OCI-LY7 (cell line): ENCODE measurements at regions not wholly inside any gene's neighbourhood (a gene's known extent, or its start where the extent isn't known, plus 50 kb on each side); places are given as distances from the start of the nearest gene placed in this dataset.
"Not testable (repeated sequence)": the region's sequence is repeated elsewhere in the genome, so short reads cannot be mapped to it uniquely, and the experiment has no call there.

Source experiments
- EZH2phosphoT487 ChIP-seq: fragments of 200-600 bp; sonication (generic); IDR thresholded peaks from 2 replicates; pipeline ENCODE4 v1.6.1; 2018; ENCODE audit warnings: low read depth, borderline replicate concordance, mild to moderate bottlenecking, mixed run types, antibody characterized with exemption, low read length, moderate library complexity, mixed read lengths
- TF ChIP-seq, protein P1 (sequence below): fragments of 200-600 bp; sonication (generic); conservative IDR thresholded peaks from 2 replicates; pipeline ENCODE4 v1.5.1; 2014; ENCODE audit warnings: mild to moderate bottlenecking, antibody characterized with exemption, low read length, moderate library complexity, mixed read lengths

DNA sequence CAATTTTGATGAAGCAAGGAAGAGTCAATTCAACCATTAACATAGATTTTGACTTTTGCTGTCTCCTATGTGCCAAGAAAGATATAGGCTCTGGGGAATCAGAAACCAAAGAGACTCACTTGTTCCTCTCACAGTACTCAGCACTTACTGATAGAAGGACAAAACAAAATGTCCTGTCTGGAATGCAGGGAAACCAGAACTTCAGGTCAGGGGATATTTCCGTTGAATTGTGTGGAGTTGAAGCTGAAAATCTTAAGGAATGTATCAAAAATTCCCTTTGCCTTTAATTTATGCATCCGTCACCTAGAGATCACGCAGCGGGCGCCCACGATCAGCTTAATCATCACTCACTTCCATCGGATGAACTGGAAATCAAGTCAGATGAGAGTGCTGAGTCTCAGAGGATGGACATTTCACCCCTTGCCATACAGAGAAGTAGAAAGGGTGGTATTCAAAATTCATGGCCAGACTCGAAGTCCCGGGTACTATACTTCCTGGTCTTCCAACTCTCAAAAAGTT lies 63.2 kb upstream of the ALDH3B2 start:
- TF ChIP-seq, protein P1, sequence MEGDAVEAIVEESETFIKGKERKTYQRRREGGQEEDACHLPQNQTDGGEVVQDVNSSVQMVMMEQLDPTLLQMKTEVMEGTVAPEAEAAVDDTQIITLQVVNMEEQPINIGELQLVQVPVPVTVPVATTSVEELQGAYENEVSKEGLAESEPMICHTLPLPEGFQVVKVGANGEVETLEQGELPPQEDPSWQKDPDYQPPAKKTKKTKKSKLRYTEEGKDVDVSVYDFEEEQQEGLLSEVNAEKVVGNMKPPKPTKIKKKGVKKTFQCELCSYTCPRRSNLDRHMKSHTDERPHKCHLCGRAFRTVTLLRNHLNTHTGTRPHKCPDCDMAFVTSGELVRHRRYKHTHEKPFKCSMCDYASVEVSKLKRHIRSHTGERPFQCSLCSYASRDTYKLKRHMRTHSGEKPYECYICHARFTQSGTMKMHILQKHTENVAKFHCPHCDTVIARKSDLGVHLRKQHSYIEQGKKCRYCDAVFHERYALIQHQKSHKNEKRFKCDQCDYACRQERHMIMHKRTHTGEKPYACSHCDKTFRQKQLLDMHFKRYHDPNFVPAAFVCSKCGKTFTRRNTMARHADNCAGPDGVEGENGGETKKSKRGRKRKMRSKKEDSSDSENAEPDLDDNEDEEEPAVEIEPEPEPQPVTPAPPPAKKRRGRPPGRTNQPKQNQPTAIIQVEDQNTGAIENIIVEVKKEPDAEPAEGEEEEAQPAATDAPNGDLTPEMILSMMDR: not testable (repeated sequence)
- TF ChIP-seq EZH2phosphoT487: not testable (repeated sequence)
